Kidney (tissue), 13 donors: ENCODE measurements at regions not wholly inside any gene's neighbourhood (a gene's known extent, or its start where the extent isn't known, plus 50 kb on each side); places are given as distances from the start of the nearest gene placed in this dataset.

ENCODE experiments used
- DNase-seq, 5 donors: peaks; one replicate each; pipeline ENCODE4 v3.0.0-alpha.2; 2013 to 2020
- FAIRE-seq: peaks from 2 replicates; lab custom pipeline; 2012; peaks lifted over from hg19 to GRCh38; lab: Jason Lieb, UNC
- H3K27ac ChIP-seq, 2 donors: one replicate each; pipeline ENCODE4 v1.7.0; 2013; ENCODE audit warnings: low read depth in 2 of 2, low read length in 2 of 2, inconsistent platforms in 1 of 2
- H3K27me3 ChIP-seq: one replicate; pipeline ENCODE4 v1.7.1; 2013; ENCODE audit warnings: low read length, inconsistent platforms; ENCODE audit not compliant: control insufficient read depth, insufficient read depth
- H3K36me3 ChIP-seq, 3 donors: one replicate each; pipeline versions ENCODE4 v1.7.0 to v1.7.1; 2013; ENCODE audit warnings: low read length in 3 of 3, control low read depth in 1 of 3, inconsistent platforms in 1 of 3; ENCODE audit not compliant: insufficient read depth in 3 of 3, control insufficient read depth in 2 of 3
- H3K4me1 ChIP-seq, 3 donors: one replicate each; pipeline versions ENCODE4 v1.7.0 to v1.7.1; 2013; ENCODE audit warnings: low read length in 3 of 3, inconsistent platforms in 1 of 3, low read depth in 1 of 3; ENCODE audit not compliant: control insufficient read depth in 2 of 3, insufficient read depth in 2 of 3
- H3K4me3 ChIP-seq, 3 donors: one replicate each; pipeline versions ENCODE4 v1.7.0 to v1.8.1; 2013; ENCODE audit warnings: low read length in 3 of 3, control low read depth in 1 of 3, inconsistent platforms in 1 of 3
- H3K9ac ChIP-seq, 3 donors: one replicate each; pipeline versions ENCODE4 v1.7.0 to v1.7.1; 2013; ENCODE audit warnings: low read length in 3 of 3, control low read depth in 1 of 3, inconsistent platforms in 1 of 3
- H3K9me3 ChIP-seq, 3 donors: one replicate each; pipeline versions ENCODE4 v1.7.0 to v1.7.1; 2013; ENCODE audit warnings: low read length in 3 of 3, control low read depth in 1 of 3, inconsistent platforms in 1 of 3; ENCODE audit not compliant: control insufficient read depth in 2 of 3, insufficient read depth in 1 of 3
- CTCF ChIP-seq: IDR thresholded peaks from 3 replicates; pipeline ENCODE4 v1.5.1; 2012; ENCODE audit warnings: mild to moderate bottlenecking, moderate library complexity, borderline replicate concordance; ENCODE audit not compliant: insufficient read depth; ENCODE audit errors: extremely low read depth
- intact Hi-C: fragments of 100-400 bp; cut with DNase I; formaldehyde crosslinking; loops from one replicate; pipeline ENCODE4 v1.11.1; 2022
- donor health status: control.
- donor health status: control.
- donor health status: control.
- donor health status: control.
- donor health status: control.
- donor health status: DM: yes; HTN: yes; CAD: no.
- donor health status: Normal renal cell carcinoma (clear cell type).

- no peaks in the 10 kb centered on the region for H3K36me3 ChIP-seq
- no peak overlapping the region for H3K9ac ChIP-seq
- peaks cover 0 to 5% (median 3%) of the 10 kb centered on the region in 3 donors for H3K4me1 ChIP-seq
- no peaks in the 10 kb centered on the region for H3K9me3 ChIP-seq
- TF ChIP-seq CTCF: no peak
- FAIRE-seq: no peak
- H3K27me3 ChIP-seq: no peaks in the 10 kb centered on the region
- H3K27ac ChIP-seq: no peak overlapping the region
- DNase-seq: peak in 1 of 5 donors; percentile 4
- intact Hi-C loops: no loop called here
- H3K4me3 ChIP-seq: no peak overlapping the region
Measured at GRCh38 chr11:11038782-11039181, 180.9 kb upstream of the ZBED5 start.

- Histone ChIP-seq H3K36me3 (no peaks in the 10 kb centered on the region), H3K4me3 (no peak overlapping the region), H3K9me3 (no peaks in the 10 kb centered on the region), H3K27me3 (no peaks in the 10 kb centered on the region), H3K9ac (no peak overlapping the region), H3K27ac (no peak overlapping the region), H3K4me1 (peaks cover 0 to 5% (median 3%) of the 10 kb centered on the region in 3 donors)
- FAIRE-seq (no peak), DNase-seq (peak in 2 of 5 donors; percentile 39 to 49)
- intact Hi-C loops: no loop called here
- no peak for TF ChIP-seq CTCF
Measured at GRCh38 chr11:11038352-11038751, 180.5 kb upstream of the ZBED5 start.

GRCh38 chr11:11036848-11037732, 179.2 kb upstream of the ZBED5 start:
- peak; percentile 82 for TF ChIP-seq CTCF
- FAIRE-seq: no peak
- H3K9ac ChIP-seq: no peak overlapping the region
- H3K27me3 ChIP-seq: no peaks in the 10 kb centered on the region
- H3K9me3 ChIP-seq: no peaks in the 10 kb centered on the region
- DNase-seq: peak in 3 of 5 donors; percentile 57 to 93 (median 89)
- H3K36me3 ChIP-seq: no peaks in the 10 kb centered on the region
- H3K4me1 ChIP-seq: peaks cover 0 to 5% (median 3%) of the 10 kb centered on the region in 3 donors
- intact Hi-C loops: no loop called here
- no peak overlapping the region for H3K27ac ChIP-seq
- H3K4me3 ChIP-seq: no peak overlapping the region
